ENCODE measurements at regions not wholly inside any gene's neighbourhood (a gene's known extent, or its start where the extent isn't known, plus 50 kb on each side); places are given as distances from the start of the nearest gene placed in this dataset.

DNA sequence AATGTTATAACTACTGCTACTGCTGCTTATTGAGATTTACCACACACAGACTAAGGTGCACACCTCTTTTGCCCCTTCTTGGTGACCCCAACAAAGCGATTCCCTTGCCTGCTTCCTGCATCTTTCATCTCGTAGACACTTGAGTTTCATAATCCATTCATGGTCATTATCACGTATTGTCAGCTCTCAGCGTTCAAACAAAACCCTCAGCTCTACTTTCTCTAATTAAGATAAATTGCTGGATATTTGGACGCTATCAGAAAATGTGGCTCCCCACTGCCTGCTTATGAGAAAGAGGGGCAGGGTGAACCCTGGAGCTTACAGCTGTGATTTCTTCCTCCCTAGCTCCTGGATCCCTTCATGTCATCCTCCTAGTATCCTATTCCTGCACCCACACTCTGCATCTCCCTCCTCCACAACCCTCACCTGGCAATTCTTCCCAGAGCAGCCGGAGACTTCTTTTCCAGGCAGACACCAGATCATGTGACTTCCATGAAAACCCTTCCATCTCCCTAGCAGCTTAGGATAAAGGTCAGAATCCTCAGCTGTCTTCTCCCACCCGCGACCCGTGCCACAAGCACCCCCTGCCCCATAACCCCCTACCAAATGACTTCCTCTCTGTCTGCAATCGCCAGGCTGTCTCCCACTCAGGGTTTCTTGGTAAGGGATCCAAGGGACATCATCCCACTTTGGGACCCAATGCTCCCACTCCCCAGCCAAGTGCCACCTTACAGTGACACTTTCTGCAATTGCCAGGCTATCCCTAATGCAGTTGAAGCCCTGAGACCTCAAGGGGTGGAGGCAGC is 146.5 kb downstream of the NSG2 start:
- DNase-seq: peak; percentile 35

DNA sequence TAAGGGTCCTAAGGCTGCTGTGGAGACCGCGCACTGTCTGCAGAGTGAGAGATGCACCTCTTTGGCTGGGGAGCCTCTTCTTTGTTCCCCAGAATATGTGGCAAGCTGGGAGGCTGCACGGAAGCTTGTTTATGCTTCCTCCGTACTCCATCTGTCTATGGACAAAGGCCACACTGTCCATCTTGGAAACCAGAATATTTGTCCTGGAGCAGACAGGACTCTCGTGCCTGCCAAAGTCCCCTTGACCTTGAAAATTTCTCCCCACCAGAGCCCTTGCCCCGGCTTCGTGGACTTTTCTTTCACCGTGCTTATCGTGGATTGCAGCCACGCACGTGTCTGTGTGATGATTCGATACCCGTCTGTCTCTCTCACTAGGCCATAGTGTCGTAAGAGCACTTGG is 147.4 kb downstream of the NSG2 start:
- peak; percentile 33 for DNase-seq

DNA sequence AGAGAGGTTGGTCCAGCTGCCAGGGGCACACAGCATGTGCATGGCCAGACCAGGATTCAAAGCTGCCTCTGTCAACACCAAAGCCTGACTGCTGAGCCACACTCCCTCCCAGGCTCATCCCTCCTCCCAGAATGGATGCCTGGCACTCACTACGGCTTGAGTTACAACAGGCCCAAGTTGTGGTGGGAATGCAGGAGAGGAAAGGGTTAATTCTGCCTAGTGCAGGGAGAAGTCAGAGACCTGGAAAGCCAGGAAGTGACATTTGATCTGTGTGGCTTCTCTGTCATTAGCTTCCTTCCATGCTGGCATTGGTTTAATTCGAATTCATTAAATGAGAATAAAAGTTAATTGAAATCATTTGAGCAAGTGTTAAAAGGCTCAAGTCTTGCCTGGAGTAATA is 150.0 kb downstream of the NSG2 start:
- DNase-seq: no peak

DNA sequence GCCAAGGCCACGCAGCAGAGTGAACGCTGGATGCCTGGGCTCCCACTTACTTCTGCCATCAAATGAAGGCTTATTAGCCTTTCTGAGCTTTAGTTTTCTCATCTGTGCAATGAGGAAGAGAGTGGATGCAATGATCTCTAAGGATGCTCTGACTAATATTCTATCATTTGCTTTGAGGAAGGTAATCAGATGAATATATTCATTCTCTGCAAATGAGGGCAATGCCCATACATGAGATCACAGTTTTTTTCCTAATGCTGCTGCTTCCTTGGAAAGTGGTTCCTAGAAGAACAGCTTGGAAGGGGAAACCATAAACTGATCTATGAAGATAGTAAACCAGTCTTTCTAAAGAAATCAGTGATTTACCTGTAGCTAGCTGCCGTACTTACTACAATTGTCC is 152.4 kb downstream of the NSG2 start:
- no peak for DNase-seq

DNA sequence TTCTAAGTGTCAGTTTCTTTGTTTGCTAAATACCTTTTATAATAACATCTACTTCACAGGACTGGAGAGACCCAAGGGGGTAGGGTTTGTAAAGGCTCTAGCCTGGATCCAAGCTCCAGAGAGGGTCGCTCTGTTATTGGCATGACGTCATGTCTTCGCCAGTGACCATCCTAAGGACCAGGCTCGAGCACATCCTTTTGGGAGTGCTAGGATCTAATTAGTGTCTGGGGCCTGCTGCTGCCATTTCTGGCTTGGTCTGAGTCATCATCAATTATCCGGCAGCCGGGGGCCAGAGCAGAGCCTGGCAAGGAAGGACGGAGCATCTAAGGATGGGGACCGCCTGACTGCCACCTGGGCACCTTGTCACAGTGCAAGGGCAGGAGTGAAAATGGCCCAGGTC is 153.0 kb downstream of the NSG2 start:
- DNase-seq: peak; percentile 75

DNA sequence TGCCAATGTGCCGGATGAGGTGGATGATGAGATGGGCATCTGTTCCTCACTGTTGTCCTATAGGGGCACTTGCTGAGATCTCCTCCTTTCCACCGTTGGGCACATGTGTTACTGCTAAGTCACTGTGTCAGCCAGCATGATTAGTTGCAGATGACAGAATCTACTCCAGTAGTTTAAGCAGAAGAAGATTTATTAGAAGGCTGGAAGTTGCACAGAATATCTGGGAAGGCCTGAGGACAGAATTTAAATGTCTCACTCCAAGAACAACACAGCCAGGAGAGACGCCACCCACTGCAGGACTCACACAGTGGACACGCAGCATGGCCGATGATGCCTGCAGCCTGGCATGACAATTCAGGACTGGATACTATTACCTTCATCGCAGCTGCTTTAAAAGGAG is 157.5 kb downstream of the NSG2 start:
- no peak for DNase-seq

DNA sequence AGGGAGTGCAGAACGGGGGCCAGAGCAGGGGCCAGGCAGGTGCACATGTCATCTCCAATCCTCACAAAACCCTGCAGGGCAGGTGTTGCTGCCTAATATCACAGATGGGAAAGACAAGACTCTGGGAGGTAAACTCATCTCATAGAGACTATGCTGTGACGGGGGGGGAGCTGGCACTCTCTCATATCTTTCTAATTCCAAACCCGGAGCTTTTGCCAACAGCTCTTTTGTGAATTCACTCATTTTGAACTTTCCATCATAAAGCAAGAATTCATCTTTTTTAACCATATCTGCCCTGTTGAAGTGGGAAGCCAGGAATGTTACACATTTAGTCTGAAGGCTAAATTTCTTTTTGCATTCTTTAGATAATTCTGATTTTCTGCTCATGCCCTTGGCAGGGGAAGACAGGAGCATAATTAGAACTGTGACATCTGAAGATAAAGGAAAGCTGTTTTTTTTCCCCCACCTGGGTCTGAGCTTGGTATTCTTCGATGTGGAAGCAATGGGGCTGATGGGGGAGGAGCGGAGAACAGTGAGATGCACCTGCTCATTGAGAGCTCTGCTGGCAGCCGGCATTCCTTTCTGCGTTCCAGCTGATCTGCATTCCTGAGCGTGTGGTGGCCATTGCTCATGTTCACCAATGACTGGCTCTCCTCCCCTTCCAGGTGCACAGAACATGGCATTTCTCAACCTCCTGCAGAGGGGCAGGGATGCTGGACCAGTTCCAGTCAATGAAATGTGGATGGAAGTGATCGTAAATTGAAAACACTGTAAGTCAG is 159.2 kb downstream of the NSG2 start:
- DNase-seq: peak; percentile 89

DNA sequence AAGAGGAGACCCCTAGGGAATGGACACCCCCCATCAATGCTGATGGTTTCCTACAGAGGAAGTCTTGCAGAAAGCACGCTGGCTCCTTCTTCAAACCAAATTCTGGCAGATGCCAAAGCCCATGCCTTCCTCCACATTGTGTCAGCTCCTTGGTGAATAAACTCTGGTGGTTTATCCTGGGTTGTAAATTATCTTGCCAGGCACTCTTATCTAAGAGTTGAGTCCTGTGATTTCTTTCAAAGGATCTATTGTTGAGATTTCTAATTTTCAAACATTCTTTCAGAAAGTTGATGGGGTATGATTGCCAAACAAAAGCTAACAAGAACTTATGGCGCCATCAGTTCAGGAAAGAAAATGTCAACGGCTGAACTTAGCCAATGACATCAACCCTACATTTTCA is 160.4 kb downstream of the NSG2 start:
- no peak for DNase-seq

DNA sequence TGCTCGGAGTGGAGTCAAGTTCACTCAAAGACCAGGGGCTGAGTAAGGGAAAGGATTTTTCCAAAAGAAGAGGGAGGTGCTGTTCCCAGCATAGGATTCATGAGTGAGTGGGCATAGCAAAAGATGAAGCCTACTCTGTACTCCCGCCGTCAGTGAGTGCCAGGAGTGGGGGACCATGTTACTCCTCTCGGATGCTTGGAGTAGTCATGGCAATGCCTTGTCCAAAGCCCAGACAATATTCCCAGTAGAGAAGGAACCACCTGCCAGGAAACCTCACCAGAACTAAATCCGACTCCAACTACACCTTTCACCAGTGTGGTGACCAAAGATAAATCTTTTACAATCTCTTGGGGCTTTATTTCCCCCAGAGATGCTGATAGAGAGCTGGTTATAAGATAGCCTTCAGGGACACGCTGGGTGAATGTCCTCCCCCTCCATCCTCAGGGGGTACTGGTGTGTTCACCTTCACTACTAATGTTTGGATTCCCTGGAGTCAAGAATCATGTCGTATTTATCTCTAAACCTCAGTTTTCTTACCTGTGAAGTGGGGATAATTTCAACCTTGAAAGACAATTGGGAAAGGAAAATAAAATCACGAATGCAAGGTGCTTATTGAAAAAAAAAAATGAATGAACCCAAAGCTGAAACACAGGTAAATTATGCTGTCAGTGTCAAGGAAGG is 165.2 kb downstream of the NSG2 start:
- no peak for DNase-seq

DNA sequence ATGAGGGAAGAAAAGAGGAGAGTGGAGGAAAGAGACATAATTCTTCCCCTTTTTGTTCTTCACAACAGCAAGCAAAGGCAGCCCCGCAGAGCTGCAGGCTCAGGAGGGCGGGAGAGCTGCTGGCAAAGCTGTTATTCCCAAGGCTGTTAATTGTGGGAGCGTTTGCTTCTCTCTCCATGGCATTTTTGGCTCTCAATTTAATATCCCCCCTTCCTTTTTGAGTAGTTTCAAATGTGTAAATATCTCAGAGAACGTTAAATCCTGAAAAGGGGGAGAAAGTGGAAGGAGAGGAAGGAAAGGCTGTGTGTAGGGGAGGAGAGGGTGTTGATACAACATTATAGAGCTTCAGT is 165.7 kb downstream of the NSG2 start:
- DNase-seq: no peak

DNA sequence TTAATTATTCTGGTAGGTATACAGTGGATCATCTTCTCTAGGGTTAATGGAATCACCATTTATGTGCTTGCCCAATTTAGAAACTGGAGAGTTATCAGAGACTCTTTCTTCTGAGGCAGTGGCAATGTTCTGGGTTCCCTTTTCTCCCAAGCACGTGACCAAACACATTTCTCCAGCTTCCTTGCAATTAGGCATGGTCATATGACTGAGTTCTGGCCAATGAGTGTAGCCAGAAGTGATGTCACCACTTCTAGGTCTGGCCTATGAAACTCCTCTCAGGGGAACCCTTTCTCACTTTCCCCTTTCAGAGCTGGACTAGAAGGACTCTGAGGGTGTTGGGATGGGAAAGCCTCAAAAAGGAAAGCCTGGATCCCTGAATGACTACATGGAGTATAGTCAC is 172.0 kb downstream of the NSG2 start:
- DNase-seq: no peak

DNA sequence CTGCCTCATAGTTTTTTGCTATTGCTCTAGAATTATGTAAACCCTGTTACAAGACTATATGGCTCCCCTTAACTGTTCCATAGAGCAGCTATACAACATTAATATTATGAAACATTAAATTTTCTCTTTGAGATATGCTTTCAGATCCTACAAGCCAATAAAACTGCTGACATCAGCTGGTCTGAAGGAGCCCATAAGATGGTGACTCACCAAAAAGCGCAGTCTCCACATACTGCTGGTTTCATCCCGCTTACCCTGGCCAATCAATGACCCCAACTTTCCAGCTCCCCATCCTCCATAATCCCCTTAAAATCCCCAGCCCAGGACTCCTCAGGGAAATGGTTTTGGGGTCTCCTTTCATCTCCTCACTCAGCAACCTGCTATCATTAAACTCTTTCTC is 172.7 kb downstream of the NSG2 start:
- no peak for DNase-seq

DNA sequence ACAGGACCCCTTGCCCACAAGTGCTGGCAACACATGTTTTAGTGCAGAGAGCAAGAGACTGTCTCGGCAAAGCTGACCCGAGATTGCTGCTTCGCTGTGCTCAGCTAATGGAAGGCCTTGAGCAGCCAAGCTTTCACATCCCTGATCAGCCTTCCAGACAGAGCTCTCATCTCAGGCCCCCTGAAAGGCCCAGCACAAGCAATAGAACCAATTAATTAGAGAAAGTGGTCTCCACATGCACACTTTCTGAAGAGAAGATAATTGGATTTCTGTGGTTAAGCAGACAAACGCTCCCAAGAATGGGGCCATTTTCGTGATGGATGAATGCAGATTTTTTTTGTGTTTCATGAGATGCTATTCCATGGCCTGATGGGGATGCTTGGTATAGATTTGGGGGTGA is 174.9 kb downstream of the NSG2 start:
- no peak for DNase-seq

DNA sequence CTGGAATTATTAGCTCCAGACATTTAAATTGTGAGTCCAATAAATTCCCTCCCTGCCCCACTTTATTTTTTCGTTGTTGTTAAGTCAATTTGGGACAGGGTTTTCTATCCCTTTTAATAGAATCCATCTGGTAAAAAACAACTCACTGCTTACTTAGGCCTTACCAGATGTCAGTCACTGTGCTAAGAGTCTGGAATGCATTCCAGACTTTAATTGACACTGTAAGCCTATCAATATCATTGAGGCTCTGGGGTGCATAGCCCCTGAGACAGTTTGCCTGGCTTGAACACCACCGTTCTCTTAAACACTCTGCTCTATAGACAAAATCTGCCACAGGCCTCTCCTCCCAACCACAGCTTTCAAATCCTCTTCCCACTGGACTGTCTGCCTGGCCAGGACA is 175.9 kb downstream of the NSG2 start:
- no peak for DNase-seq

DNA sequence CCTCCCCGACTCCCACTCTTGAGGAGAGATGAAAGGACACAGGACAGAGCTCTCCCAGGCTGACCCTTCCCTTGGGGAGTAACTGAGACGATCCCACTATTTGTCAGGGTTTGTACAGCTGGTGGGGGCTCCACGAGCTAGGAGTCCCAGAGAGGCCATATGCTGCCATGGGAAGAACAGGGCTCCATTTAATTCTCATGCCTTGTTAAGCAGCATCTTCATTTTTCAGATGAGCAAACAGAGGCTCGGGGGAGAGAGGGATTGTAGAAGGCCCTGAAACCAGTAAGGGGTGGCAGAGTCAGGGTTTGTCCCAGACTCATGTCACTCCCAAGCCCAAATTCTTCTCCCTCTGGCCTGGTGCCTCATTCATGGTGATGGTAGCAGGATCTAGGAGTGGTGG is 176.4 kb downstream of the NSG2 start:
- no peak for DNase-seq

DNA sequence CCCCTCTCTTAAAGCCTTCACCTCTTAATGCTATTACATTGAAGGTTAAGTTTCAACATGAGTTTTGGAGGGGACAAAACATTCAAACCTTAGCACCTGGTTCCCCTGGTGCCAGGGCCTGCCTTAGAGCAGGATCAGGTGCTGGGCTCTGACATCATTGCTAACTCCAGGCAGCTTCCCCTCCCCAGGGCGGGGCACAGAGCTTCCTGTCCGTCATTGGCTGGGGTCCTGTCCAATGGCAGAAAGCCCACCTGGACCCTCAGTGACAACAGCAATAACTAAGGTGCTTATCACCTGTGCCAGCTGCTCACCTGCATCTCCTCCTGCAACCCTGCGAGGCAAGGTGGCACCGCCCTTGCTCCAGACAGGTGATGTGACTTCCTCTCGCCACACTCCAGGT is 177.4 kb downstream of the NSG2 start:
- no peak for DNase-seq

DNA sequence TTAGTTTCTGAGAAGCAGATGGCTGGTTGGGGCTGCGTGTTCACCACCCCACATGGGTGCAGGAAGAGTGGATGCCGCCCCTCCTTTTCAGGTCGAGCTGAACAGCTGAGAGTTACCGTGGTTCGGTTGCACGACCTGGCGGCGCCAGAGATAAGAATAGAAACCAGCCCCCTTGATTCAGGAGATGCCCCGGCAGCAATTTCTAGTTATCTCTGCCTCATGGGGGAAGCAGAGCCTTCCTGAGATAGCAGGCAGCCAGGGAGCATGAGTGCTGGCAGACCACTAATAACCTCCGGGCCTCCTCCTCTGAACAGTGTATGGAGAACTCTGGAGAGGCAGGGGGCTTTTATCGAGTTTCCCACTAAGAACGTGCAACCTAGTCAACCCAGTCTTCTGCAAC is 177.8 kb downstream of the NSG2 start:
- no peak for DNase-seq

DNA sequence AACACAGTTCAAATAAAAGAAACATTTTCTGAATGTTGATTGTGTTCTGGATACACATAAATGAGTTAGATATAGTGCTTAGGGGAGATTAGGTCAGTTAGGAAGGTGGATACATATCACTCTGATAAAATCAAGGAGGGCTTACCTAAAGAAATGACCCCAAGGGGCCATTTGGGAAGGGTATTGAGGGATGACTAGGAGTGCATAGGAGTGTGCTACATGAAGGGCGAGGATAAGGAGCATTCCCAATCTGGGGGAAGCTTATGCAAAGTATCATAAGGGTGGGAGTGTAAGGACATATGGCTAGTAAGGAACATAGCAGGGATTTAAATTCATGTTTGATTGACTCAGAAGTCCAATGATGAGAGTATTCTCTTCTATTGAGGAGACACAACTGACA is 183.6 kb downstream of the NSG2 start:
- no peak for DNase-seq

DNA sequence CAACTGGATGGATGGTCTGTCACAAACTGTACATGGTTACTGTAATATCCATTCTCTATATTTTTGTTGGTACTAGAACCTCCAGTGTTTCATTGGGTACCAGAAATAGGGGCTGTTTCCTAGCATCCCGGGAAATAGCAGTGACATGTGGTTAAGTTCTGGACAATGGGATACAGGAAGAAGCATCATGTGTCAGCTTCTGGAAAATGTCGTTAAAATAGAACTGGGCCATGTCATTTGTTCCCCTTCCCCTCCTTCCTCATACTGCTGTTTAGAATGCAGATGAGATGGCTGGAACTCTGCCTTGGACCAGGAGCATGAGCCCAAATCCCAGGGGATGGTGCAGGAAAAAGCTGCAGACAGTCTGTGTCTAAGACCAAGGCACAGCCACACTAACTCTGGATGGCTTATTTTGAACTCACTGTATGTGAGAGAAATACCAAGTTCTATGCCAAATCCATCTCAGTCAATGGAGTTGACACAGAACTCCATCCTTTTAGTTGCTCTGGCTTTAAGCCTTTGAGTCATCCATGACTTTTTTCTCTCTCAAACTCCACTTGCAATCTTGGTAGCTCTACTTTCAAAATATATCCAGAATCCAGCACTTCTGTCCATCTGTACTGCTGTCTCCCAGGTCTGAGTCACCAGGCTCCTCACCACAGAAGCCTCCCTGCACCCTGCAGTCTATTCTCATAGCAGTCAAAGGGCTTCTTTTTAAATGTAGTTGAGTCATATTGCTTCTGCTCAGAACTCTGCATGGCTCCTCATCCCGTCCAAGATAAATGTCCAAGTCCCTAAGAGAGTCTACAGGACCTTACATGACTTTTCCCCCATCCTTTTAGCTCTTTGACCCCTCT is 184.2 kb downstream of the NSG2 start:
- DNase-seq: peak; percentile 76

DNA sequence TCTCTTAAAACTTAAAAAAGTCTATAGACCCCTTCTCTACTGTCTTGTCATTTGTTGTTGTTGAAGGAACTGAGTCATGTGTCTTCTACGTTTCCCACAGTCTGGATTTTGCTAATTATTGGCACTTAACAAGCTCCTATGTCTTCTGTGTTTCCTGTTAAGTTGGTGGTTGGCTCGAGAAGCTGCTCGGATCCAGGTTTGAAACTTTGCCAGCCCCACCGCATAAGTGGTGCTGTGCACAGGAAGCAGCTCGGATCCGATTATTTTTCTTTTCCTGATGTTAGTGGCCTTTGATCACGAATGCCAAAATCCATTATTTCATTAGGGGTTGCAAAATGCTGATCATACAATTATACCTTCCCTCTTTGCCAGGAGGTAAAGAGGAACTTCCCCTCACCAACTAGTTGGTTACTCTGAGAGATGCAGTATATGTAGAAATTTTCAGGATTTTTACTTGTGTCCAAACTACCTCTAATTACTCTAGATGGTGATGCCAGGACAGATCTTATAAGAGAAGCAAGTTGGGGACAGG is 186.5 kb downstream of the NSG2 start:
- DNase-seq: peak; percentile 72

DNA sequence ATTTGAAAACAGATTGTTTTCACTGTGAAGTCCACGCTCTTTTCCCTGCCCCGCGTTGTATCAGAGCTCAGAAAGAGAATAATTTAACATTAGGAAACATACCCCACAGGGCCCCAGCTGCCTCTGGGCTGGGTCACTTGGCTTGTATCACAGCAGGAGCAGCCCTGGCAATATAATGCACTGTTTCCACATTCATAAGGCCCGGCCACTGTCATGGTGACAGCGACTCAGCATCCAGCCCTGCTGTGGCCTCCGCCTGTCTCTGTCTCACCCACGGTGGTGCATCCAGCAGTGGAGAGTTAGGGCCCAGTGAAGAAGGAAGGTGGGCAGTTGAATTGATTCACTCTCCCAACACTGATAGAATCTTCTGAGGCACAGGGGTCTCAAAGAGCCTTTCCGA is 188.9 kb downstream of the NSG2 start:
- DNase-seq: no peak

DNA sequence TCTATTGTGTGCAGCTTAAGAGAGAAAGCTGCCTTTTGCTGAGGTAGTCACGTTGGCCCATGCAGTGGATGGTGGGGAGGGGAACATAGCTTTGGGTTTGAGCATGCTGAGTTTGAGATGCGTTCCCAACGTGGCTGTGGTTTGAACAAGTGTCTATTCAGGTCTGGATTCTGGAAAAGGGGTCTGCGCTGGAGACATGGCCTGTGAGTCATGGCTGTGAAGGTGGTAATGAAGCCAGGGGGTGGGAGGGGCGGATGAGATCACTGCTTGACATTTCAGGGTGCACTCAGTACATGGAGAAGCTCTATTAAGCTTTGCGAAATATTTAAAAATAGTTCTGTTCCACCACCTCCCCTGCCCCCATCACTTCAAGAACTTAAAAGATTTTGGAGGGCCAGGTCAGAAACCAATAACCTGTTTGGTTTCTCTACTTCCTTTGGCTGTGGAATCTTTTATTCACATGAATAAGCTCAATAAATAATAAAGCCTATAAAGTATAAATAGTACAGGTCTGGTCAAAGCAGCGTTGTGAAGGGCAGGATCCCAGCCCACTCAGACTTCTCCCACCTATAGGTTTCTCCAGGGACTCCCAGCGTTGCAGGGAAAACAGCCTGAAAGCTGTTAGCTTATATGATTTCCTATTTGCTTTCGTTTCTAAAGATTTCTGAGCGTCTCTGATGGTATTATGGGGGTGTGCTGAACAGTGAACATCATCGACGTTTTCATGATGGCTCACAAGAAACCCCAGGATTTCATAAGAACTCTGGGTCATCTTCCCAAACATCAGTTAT is 189.9 kb downstream of the NSG2 start:
- DNase-seq: peak; percentile 90
